Bone marrow (tissue), 2 donors: ENCODE measurements at regions not wholly inside any gene's neighbourhood (a gene's known extent, or its start where the extent isn't known, plus 50 kb on each side); places are given as distances from the start of the nearest gene placed in this dataset.

Source experiments
- DNase-seq, 2 donors: peaks; one replicate each; lab custom pipeline; 2025; lab: John Stamatoyannopoulos, UW

GRCh38 chr6:71124340-71124739 lies 164.3 kb upstream of the OGFRL1 start:
- no peak for DNase-seq

- DNase-seq = no peak
Observed at GRCh38 chr6:71125216-71125615, 163.4 kb upstream of the OGFRL1 start.

GRCh38 chr6:71126506-71126905 lies 162.1 kb upstream of the OGFRL1 start:
- no peak for DNase-seq

- no peak for DNase-seq
Observed at GRCh38 chr6:71127374-71127773, 161.2 kb upstream of the OGFRL1 start.

- no peak for DNase-seq
Observed at GRCh38 chr6:71130277-71130676, 158.3 kb upstream of the OGFRL1 start.

GRCh38 chr6:71134929-71135642 lies 153.5 kb upstream of the OGFRL1 start:
- no peak for DNase-seq

- DNase-seq = no peak
Observed at GRCh38 chr6:71137973-71138372, 150.6 kb upstream of the OGFRL1 start.

GRCh38 chr6:71138376-71138775 lies 150.2 kb upstream of the OGFRL1 start:
- DNase-seq = no peak

- DNase-seq = no peak
Observed at GRCh38 chr6:71139249-71139648, 149.4 kb upstream of the OGFRL1 start.

- no peak for DNase-seq
Observed at GRCh38 chr6:71153755-71154325, 134.8 kb upstream of the OGFRL1 start.

- DNase-seq = no peak
Observed at GRCh38 chr6:71157345-71157744, 131.3 kb upstream of the OGFRL1 start.

GRCh38 chr6:71164890-71165289 lies 123.7 kb upstream of the OGFRL1 start:
- DNase-seq = no peak

- DNase-seq = no peak
Observed at GRCh38 chr6:71168233-71168765, 120.3 kb upstream of the OGFRL1 start.

GRCh38 chr6:71171497-71172070 lies 117.0 kb upstream of the OGFRL1 start:
- no peak for DNase-seq

GRCh38 chr6:71179249-71179885 lies 109.2 kb upstream of the OGFRL1 start:
- DNase-seq = no peak

GRCh38 chr6:71181565-71181964 lies 107.0 kb upstream of the OGFRL1 start:
- no peak for DNase-seq

GRCh38 chr6:71187141-71187540 lies 101.5 kb upstream of the OGFRL1 start:
- DNase-seq = peak in 1 of 2 donors; percentile 8

- DNase-seq = no peak
Observed at GRCh38 chr6:71190809-71191208, 97.8 kb upstream of the OGFRL1 start.

GRCh38 chr6:71194724-71195123 lies 93.9 kb upstream of the OGFRL1 start:
- no peak for DNase-seq

GRCh38 chr6:71197267-71197666 lies 91.3 kb upstream of the OGFRL1 start:
- no peak for DNase-seq

GRCh38 chr6:71197780-71198179 lies 90.8 kb upstream of the OGFRL1 start:
- DNase-seq = no peak

GRCh38 chr6:71198908-71199307 lies 89.7 kb upstream of the OGFRL1 start:
- DNase-seq = no peak

- no peak for DNase-seq
Observed at GRCh38 chr6:71199736-71200135, 88.9 kb upstream of the OGFRL1 start.
